Aorta (tissue), 5 donors: ENCODE measurements at regions not wholly inside any gene's neighbourhood (a gene's known extent, or its start where the extent isn't known, plus 50 kb on each side); places are given as distances from the start of the nearest gene placed in this dataset.

Source experiments
- ATAC-seq: fragments of 200-7000 bp; cut with Tn5 transposase; one replicate; pipeline ENCODE4 v1.9.1; 2022; ENCODE audit warnings: moderate library complexity; ENCODE audit not compliant: low FRiP score
- DNase-seq, 2 donors: peaks; one replicate each; pipeline ENCODE4 v3.0.0-alpha.2; 2020
- H3K27ac ChIP-seq, 2 donors: one replicate each; pipeline ENCODE4 v1.5.1; 2013; ENCODE audit warnings: low read length in 2 of 2, mild to moderate bottlenecking in 2 of 2, moderate library complexity in 2 of 2, control low read depth in 1 of 2, inconsistent platforms in 1 of 2, low read depth in 1 of 2
- H3K27me3 ChIP-seq, 2 donors: one replicate each; pipeline ENCODE4 v1.6.1; 2013; ENCODE audit warnings: control low read depth in 1 of 2, low read length in 1 of 2, mild to moderate bottlenecking in 1 of 2, moderate library complexity in 1 of 2; ENCODE audit not compliant: insufficient read depth in 2 of 2, control insufficient read depth in 1 of 2
- H3K36me3 ChIP-seq, 2 donors: one replicate each; pipeline ENCODE4 v1.6.1; 2013; ENCODE audit warnings: control low read depth in 1 of 2, low read length in 1 of 2, mild to moderate bottlenecking in 1 of 2; ENCODE audit not compliant: insufficient read depth in 2 of 2, control insufficient read depth in 1 of 2
- H3K4me1 ChIP-seq, 2 donors: one replicate each; pipeline ENCODE4 v1.6.1; 2013; ENCODE audit warnings: low read length in 2 of 2, control low read depth in 1 of 2, mild to moderate bottlenecking in 1 of 2, moderate library complexity in 1 of 2; ENCODE audit not compliant: insufficient read depth in 2 of 2, control insufficient read depth in 1 of 2
- H3K4me3 ChIP-seq, 2 donors: one replicate each; pipeline ENCODE4 v1.5.1; 2013; ENCODE audit warnings: low read length in 2 of 2, control low read depth in 1 of 2, mild to moderate bottlenecking in 1 of 2
- H3K9me3 ChIP-seq: one replicate; pipeline ENCODE4 v1.6.1; 2013; ENCODE audit warnings: mild to moderate bottlenecking, low read length; ENCODE audit not compliant: control insufficient read depth
- whole genome bisulfite sequencing, 2 donors: extraction: QIAGEN DNeasy Blood & Tissue Kit; methylation state at CpG; one replicate each; pipeline ENCODE4 v1.1.7; 2013; 5-methylcytosine and 5-hydroxymethylcytosine counted together
- intact Hi-C, 2 donors: fragments of 100-400 bp; cut with DNase I; formaldehyde crosslinking; loops; one replicate each; pipeline versions ENCODE4 v1.14.2 to v1.15.0; 2022
- donor health status: healthy with polysubstance abuse.
- donor health status: Bipolar disorder and iron deficiency.
- donor health status: DM: no; HTN: no; CAD: no.
- donor health status: DM: no; HTN: no; CAD: no.
- donor health status: DM: yes; HTN: yes; CAD: no.

- H3K4me3 ChIP-seq, result no peak overlapping the region
- H3K27ac ChIP-seq, result no peak overlapping the region
- H3K27me3 ChIP-seq, result no peaks in the 10 kb centered on the region
- no peaks in the 10 kb centered on the region for H3K36me3 ChIP-seq
- ATAC-seq (no peak), DNase-seq (no peak)
- H3K9me3 ChIP-seq, result peaks cover 6% of the 10 kb centered on the region
- H3K4me1 ChIP-seq, result no peaks in the 10 kb centered on the region
- intact Hi-C loops, result no loop called here
Measured at GRCh38 chr2:167401309-167401708, 513.0 kb downstream of the XIRP2 start.

GRCh38 chr2:167400546-167400945, 512.3 kb downstream of the XIRP2 start:
- ATAC-seq (no peak), DNase-seq (no peak)
- H3K36me3 ChIP-seq, result no peaks in the 10 kb centered on the region
- peaks cover 6% of the 10 kb centered on the region for H3K9me3 ChIP-seq
- H3K27ac ChIP-seq, result no peak overlapping the region
- intact Hi-C loops, result no loop called here
- no peak overlapping the region for H3K4me3 ChIP-seq
- H3K4me1 ChIP-seq, result no peaks in the 10 kb centered on the region
- H3K27me3 ChIP-seq, result no peaks in the 10 kb centered on the region
- 90 to 94% methylated on average over 2 of the region's 2 CpGs for WGBS, 2 donors

GRCh38 chr2:167398873-167399272, 510.6 kb downstream of the XIRP2 start:
- H3K27ac ChIP-seq, result no peak overlapping the region
- DNase-seq (no peak), ATAC-seq (no peak)
- H3K36me3 ChIP-seq, result no peaks in the 10 kb centered on the region
- WGBS, 2 donors, result 58 to 60% methylated on average over 3 of the region's 3 CpGs
- H3K4me1 ChIP-seq, result no peaks in the 10 kb centered on the region
- H3K27me3 ChIP-seq, result no peaks in the 10 kb centered on the region
- intact Hi-C loops, result no loop called here
- peaks cover 5% of the 10 kb centered on the region for H3K9me3 ChIP-seq
- no peak overlapping the region for H3K4me3 ChIP-seq

GRCh38 chr2:167388901-167389300, 500.6 kb downstream of the XIRP2 start:
- Histone ChIP-seq H3K27ac (no peak overlapping the region), H3K4me3 (no peak overlapping the region), H3K9me3 (no peaks in the 10 kb centered on the region), H3K27me3 (no peaks in the 10 kb centered on the region), H3K4me1 (no peaks in the 10 kb centered on the region), H3K36me3 (no peaks in the 10 kb centered on the region)
- intact Hi-C loops, result no loop called here
- DNase-seq (no peak), ATAC-seq (no peak)
- WGBS, 2 donors, result 93 to 97% methylated on average over 1 of the region's 1 CpG

GRCh38 chr2:167388497-167388896, 500.2 kb downstream of the XIRP2 start:
- 72 to 78% methylated on average over 2 of the region's 2 CpGs for WGBS, 2 donors
- H3K9me3 ChIP-seq, result no peaks in the 10 kb centered on the region
- H3K27ac ChIP-seq, result no peak overlapping the region
- ATAC-seq (no peak), DNase-seq (no peak)
- no peaks in the 10 kb centered on the region for H3K27me3 ChIP-seq
- H3K36me3 ChIP-seq, result no peaks in the 10 kb centered on the region
- intact Hi-C loops, result no loop called here
- no peaks in the 10 kb centered on the region for H3K4me1 ChIP-seq
- no peak overlapping the region for H3K4me3 ChIP-seq

GRCh38 chr2:167386694-167387093, 498.4 kb downstream of the XIRP2 start:
- Histone ChIP-seq H3K36me3 (no peaks in the 10 kb centered on the region), H3K4me1 (no peaks in the 10 kb centered on the region), H3K4me3 (no peak overlapping the region), H3K9me3 (no peaks in the 10 kb centered on the region), H3K27me3 (no peaks in the 10 kb centered on the region), H3K27ac (no peak overlapping the region)
- ATAC-seq (no peak), DNase-seq (no peak)
- intact Hi-C loops, result no loop called here
- 88 to 90% methylated on average over 4 of the region's 4 CpGs for WGBS, 2 donors

GRCh38 chr2:167383610-167384194, 495.4 kb downstream of the XIRP2 start:
- H3K4me3 ChIP-seq, result no peak overlapping the region
- no peak overlapping the region for H3K27ac ChIP-seq
- intact Hi-C loops, result no loop called here
- H3K36me3 ChIP-seq, result no peaks in the 10 kb centered on the region
- 69 to 83% methylated on average over 8 of the region's 8 CpGs for WGBS, 2 donors
- H3K9me3 ChIP-seq, result no peaks in the 10 kb centered on the region
- ATAC-seq (no peak), DNase-seq (no peak)
- no peaks in the 10 kb centered on the region for H3K4me1 ChIP-seq
- H3K27me3 ChIP-seq, result no peaks in the 10 kb centered on the region

- H3K27ac ChIP-seq, result no peak overlapping the region
- H3K9me3 ChIP-seq, result no peaks in the 10 kb centered on the region
- H3K4me3 ChIP-seq, result no peak overlapping the region
- 79 to 85% methylated on average over 2 of the region's 2 CpGs for WGBS, 2 donors
- H3K36me3 ChIP-seq, result no peaks in the 10 kb centered on the region
- H3K27me3 ChIP-seq, result no peaks in the 10 kb centered on the region
- DNase-seq (no peak), ATAC-seq (no peak)
- intact Hi-C loops, result no loop called here
- no peaks in the 10 kb centered on the region for H3K4me1 ChIP-seq
Measured at GRCh38 chr2:167381349-167381748, 493.1 kb downstream of the XIRP2 start.

- no peak for ATAC-seq
- Histone ChIP-seq H3K27ac (no peak overlapping the region), H3K9me3 (no peaks in the 10 kb centered on the region), H3K27me3 (no peaks in the 10 kb centered on the region), H3K4me3 (no peak overlapping the region), H3K36me3 (no peaks in the 10 kb centered on the region), H3K4me1 (no peaks in the 10 kb centered on the region)
- WGBS, 2 donors, result 61 to 70% methylated on average over 4 of the region's 4 CpGs
- DNase-seq, result no peak
- intact Hi-C loops, result no loop called here
Measured at GRCh38 chr2:167380555-167380954, 492.3 kb downstream of the XIRP2 start.
